22Rv1 (cell line): ENCODE measurements at regions not wholly inside any gene's neighbourhood (a gene's known extent, or its start where the extent isn't known, plus 50 kb on each side); places are given as distances from the start of the nearest gene placed in this dataset.

Experiments
- CTCF ChIP-seq: fragments of 450-650 bp; IDR thresholded peaks from 2 replicates; pipeline ENCODE4 v1.5.1; 2017; ENCODE audit warnings: mild to moderate bottlenecking
- ZFX ChIP-seq: fragments of 450-650 bp; IDR thresholded peaks from 2 replicates; pipeline ENCODE4 v1.6.1; 2017; ENCODE audit warnings: antibody characterized with exemption, borderline replicate concordance

GRCh38 chr10:4522296-4523000 is 303.6 kb upstream of the AKR1E2 start:
- TF ChIP-seq CTCF: no peak
- no peak for TF ChIP-seq ZFX
